Erythroblast (primary cell): ENCODE measurements at regions not wholly inside any gene's neighbourhood (a gene's known extent, or its start where the extent isn't known, plus 50 kb on each side); places are given as distances from the start of the nearest gene placed in this dataset.

ENCODE experiments used
- GATA1 ChIP-seq: IDR thresholded peaks from 2 replicates; pipeline ENCODE4 v1.6.1; 2011; ENCODE audit warnings: low read depth, mild to moderate bottlenecking, control low read depth, low read length, moderate library complexity
- POLR2A ChIP-seq: IDR thresholded peaks from 2 replicates; pipeline ENCODE4 v1.6.1; 2011; ENCODE audit warnings: mild to moderate bottlenecking, low read length

- no peak for TF ChIP-seq POLR2A
- no peak for TF ChIP-seq GATA1
These were observed 669.8 kb upstream of the B3GALT2 start for GRCh38 chr1:193856261-193856660.
